Type B pancreatic cell (in vitro differentiated cells): ENCODE measurements at regions not wholly inside any gene's neighbourhood (a gene's known extent, or its start where the extent isn't known, plus 50 kb on each side); places are given as distances from the start of the nearest gene placed in this dataset.

Experiments
- DNase-seq: peaks from one replicate; pipeline ENCODE4 v3.0.0; 2021; ENCODE audit warnings: mixed read lengths; ENCODE audit not compliant: unreplicated experiment; ENCODE audit errors: extremely low spot score
- H3K27ac Mint-ChIP-seq: 2 replicates; pipeline ENCODE4 v1.8.0; 2021; ENCODE audit warnings: mild to moderate bottlenecking, mixed read lengths
- H3K27me3 Mint-ChIP-seq: 2 replicates; pipeline ENCODE4 v1.8.0; 2021; ENCODE audit warnings: mixed read lengths
- H3K36me3 Mint-ChIP-seq: 2 replicates; pipeline ENCODE4 v1.8.0; 2021; ENCODE audit warnings: mixed read lengths
- H3K4me1 Mint-ChIP-seq: one replicate; pipeline ENCODE4 v1.8.0; 2021; ENCODE audit warnings: mixed read lengths; ENCODE audit not compliant: unreplicated experiment
- H3K4me3 Mint-ChIP-seq: 2 replicates; pipeline ENCODE4 v1.8.0; 2021; ENCODE audit warnings: mild to moderate bottlenecking, mixed read lengths
- H3K9me3 Mint-ChIP-seq: 2 replicates; pipeline ENCODE4 v1.8.0; 2021; ENCODE audit warnings: mixed read lengths
- CTCF ChIP-seq: fragments of 200-600 bp; sonication (generic); conservative IDR thresholded peaks from 2 replicates; pipeline ENCODE4 v1.5.0; 2021; ENCODE audit warnings: antibody characterized with exemption, mild to moderate bottlenecking

GRCh38 chr5:118320121-118320520 is 668.2 kb downstream of the DTWD2 start:
- Mint-ChIP-seq H3K4me1 (no peaks in the 10 kb centered on the region), H3K27ac (no peak overlapping the region), H3K4me3 (no peak overlapping the region), H3K27me3 (no peaks in the 10 kb centered on the region), H3K9me3 (peaks cover 6% of the 10 kb centered on the region), H3K36me3 (no peaks in the 10 kb centered on the region)
- DNase-seq = no peak
- no peak for TF ChIP-seq CTCF

GRCh38 chr5:118314931-118315330 is 673.4 kb downstream of the DTWD2 start:
- no peak for DNase-seq
- TF ChIP-seq CTCF = no peak
- Mint-ChIP-seq H3K36me3 (no peaks in the 10 kb centered on the region), H3K27me3 (no peaks in the 10 kb centered on the region), H3K4me3 (no peak overlapping the region), H3K4me1 (peaks cover 19% of the 10 kb centered on the region), H3K27ac (no peak overlapping the region), H3K9me3 (no peaks in the 10 kb centered on the region)

GRCh38 chr5:118311103-118311819 is 677.1 kb downstream of the DTWD2 start:
- Mint-ChIP-seq H3K4me1 (peaks cover 21% of the 10 kb centered on the region), H3K36me3 (no peaks in the 10 kb centered on the region), H3K27ac (no peak overlapping the region)

GRCh38 chr5:118310401-118310800 is 677.9 kb downstream of the DTWD2 start:
- Mint-ChIP-seq H3K36me3 (no peaks in the 10 kb centered on the region), H3K9me3 (no peaks in the 10 kb centered on the region), H3K4me3 (no peak overlapping the region), H3K27ac (no peak overlapping the region), H3K4me1 (peaks cover 21% of the 10 kb centered on the region), H3K27me3 (no peaks in the 10 kb centered on the region)
- no peak for TF ChIP-seq CTCF
- no peak for DNase-seq

More at GRCh38 chr5:118311103-118311819, 677.1 kb downstream of the DTWD2 start:
- Mint-ChIP-seq H3K4me3 (no peak overlapping the region), H3K9me3 (no peaks in the 10 kb centered on the region), H3K27me3 (no peaks in the 10 kb centered on the region)
- no peak for TF ChIP-seq CTCF
- no peak for DNase-seq

- DNase-seq = no peak
- Mint-ChIP-seq H3K36me3 (no peaks in the 10 kb centered on the region), H3K9me3 (no peaks in the 10 kb centered on the region), H3K4me3 (no peak overlapping the region), H3K27ac (no peak overlapping the region), H3K27me3 (peaks cover 3% of the 10 kb centered on the region), H3K4me1 (no peaks in the 10 kb centered on the region)
- no peak for TF ChIP-seq CTCF
Measured at GRCh38 chr5:118303296-118303695, 685.1 kb downstream of the DTWD2 start.
